Stimulated activated CD4-positive, alpha-beta T cell treated with anti-CD3 and anti-CD28 coated beads, Interleukin-15, amount 100 ng/mL, for 24 hours (primary cell): ENCODE measurements at regions not wholly inside any gene's neighbourhood (a gene's known extent, or its start where the extent isn't known, plus 50 kb on each side); places are given as distances from the start of the nearest gene placed in this dataset.
"Not testable (repeated sequence)": the region's sequence is repeated elsewhere in the genome, so short reads cannot be mapped to it uniquely, and the experiment has no call there.

Source experiments
- DNase-seq: peaks from one replicate; pipeline ENCODE4 v3.0.0-alpha.2; 2020

GRCh38 chr16:65702707-65703402 lies 581.0 kb upstream of the CDH11 start:
- DNase-seq: no peak

DNA sequence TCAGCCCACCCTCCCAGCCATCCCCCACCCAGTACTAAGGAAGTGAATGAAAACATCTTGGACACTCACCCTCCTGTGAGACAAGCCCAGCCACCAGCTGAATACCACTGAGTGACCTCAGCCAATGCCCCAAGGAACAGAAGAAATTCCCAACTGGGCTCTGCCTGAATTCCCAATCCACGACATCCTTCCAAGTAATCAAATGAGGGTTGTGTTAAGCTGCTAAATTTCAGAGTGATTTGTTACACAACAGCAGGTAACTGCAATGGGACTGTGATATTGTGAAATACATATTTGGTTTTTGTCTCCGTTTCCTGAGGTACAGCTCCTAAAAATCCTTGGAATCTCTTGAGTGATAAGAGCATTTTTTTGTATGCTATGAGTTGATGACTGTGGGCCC lies 578.7 kb upstream of the CDH11 start:
- no peak for DNase-seq

DNA sequence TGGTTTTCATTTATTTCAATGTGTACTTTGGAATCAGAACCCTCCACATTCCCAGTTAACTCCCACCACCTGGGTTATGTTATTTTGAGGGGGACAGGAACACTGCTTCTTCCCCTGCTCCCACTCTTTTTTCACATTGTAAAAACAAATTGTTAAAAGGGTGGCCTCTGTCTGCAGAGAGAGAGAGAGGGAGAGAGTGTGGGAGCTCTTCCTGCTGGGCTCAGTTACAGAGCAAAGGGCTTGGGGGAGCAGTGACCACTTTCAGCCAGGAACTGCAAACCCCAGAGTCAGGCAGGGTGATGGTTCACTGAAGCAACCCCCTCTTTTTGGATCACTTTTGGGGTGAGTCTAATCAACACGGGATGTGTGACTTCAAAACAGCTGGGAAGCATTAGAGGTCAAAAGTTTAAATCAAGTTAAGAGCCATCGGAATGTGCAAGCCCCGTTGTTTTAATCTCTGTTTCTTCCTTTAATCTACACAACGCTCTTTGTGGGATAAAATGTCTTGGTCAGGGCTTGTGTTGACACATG lies 577.0 kb upstream of the CDH11 start:
- no peak for DNase-seq

- DNase-seq: no peak
These were observed 575.7 kb upstream of the CDH11 start for GRCh38 chr16:65697521-65697920.

GRCh38 chr16:65697065-65697464 lies 575.2 kb upstream of the CDH11 start:
- DNase-seq: no peak

DNA sequence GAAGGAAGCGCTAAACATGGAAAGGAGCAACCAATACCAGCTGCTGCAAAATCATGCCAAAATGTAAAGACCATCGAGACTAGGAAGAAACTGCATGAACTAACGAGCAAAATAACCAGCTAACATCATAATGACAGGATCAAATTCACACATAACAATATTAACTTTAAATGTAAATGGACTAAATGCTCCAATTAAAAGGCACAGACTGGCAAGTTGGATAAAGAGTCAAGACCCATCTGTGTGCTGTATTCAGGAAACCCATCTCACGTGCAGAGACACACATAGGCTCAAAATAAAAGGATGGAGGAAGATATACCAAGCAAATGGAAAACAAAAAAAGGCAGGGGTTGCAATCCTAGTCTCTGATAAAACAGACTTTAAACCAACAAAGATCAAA lies 570.0 kb upstream of the CDH11 start:
- DNase-seq: not testable (repeated sequence)

DNA sequence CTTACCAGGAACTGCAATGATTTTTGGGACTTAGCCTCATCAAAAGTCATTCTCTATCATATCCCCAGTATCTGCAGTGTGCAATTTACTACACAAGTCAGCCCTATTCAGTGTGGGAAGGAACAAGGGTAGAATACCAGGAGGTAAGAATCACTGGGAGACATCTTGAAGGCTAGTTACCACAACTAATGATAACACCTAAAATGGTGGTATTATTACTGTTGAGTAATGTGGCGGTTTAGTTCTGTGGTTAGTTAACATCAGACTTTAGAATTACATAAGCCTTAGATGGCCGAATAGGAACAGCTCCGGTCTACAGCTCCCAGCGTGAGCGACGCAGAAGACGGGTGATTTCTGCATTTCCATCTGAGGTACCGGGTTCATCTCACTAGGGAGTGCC lies 567.9 kb upstream of the CDH11 start:
- DNase-seq: no peak

DNA sequence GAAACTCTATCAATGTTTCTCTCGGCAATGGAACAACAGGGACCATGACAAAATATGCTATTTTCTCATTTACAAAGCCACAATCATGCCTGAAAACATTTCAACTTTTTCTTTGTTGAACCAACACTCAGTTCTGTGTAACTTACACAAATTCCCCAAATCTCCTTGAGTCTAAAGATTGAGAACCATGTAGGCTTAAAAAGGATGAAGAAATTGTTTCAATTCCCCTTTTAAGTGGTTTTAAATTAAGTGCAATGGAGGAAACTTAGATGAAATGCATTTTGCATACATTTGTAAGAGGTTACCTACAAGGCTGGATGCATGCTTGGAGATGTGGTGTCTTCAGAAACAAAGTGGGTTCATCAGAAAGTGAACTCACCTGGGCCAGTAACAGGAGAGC lies 566.4 kb upstream of the CDH11 start:
- no peak for DNase-seq

GRCh38 chr16:65684230-65684629 lies 562.4 kb upstream of the CDH11 start:
- no peak for DNase-seq

DNA sequence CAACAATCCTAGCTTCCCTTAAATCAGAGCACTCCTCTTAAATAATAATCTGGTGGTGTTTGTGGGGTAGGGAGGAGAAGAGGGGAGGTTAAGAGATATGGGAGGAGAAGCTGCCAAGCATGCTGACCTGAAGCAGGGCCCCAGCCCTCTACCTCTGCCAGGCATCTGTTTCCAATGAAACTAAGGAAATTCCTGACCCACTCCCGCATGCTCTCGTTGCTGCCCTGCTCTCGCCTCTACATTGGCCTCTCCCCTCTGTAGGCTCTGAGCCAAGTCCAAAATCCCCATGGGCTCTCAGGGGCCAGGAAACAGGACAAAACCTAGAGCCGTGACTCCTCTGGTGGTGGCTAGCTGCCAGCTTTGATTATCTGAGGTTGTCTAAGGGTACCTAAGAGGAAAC lies 559.5 kb upstream of the CDH11 start:
- DNase-seq: no peak

GRCh38 chr16:65679785-65680184 lies 557.9 kb upstream of the CDH11 start:
- no peak for DNase-seq

DNA sequence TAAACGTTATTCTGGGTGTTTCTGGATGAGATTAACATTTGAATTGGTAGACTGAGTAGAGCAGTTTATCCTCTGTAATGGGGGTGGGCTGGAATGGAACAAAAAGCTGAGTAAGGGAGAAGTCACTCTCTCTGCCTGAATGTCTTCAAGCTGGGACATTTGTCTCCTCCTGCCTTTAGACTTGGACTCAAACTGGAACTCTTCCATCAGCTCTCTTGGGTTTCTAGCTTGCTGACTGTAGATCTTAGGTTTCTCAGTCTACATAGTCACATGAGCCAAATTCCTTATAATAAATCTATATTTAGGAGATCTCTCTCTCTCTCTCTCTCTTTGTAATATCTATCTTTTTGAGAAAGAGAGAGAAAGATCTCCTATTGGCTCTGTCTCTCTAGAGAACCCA lies 553.3 kb upstream of the CDH11 start:
- DNase-seq: no peak

DNA sequence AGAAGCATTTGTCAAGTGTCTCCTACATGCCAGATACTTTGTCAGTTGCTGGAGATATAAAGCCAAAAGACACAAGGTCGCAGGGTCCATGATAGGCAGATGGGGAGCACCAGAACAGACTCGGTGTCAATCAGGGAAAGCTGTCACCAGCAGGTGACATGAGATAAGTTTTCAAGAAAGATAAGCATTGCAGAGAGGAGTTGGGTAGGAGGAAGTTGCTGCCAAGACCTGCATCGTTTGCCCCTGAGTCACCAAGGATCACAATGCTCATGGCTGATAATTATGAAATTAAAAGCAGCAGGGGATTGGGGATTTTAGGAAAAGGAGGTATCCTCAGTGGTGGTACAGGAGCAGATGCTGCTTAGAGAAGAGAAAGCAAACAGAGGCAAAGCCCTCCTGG lies 551.1 kb upstream of the CDH11 start:
- no peak for DNase-seq

GRCh38 chr16:65671071-65671470 lies 549.2 kb upstream of the CDH11 start:
- DNase-seq: no peak

GRCh38 chr16:65668064-65668595 lies 546.3 kb upstream of the CDH11 start:
- DNase-seq: no peak

- no peak for DNase-seq
These were observed 545.2 kb upstream of the CDH11 start for GRCh38 chr16:65667011-65667578.

- DNase-seq: no peak
These were observed 544.5 kb upstream of the CDH11 start for GRCh38 chr16:65666132-65666941.

- no peak for DNase-seq
These were observed 543.7 kb upstream of the CDH11 start for GRCh38 chr16:65665586-65665985.

DNA sequence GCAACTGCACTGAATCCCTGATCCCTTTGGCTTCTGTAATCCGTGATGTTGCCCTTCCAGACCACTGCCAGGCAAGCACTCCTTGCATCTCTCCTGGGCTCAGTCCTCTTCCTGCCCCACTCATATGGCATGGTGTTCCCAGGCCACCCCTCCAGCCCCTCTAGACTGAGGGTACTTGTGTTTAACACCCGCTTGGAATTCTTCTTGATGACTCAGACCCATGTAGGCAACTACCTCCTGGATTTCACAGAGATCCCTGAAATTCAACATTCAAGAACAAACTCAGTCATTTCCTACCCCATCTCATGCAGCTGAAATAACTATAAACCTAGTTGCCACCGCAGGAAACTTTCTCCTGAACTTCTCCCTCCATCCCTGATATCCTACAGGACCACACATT lies 541.9 kb upstream of the CDH11 start:
- no peak for DNase-seq

GRCh38 chr16:65662256-65662655 lies 540.4 kb upstream of the CDH11 start:
- DNase-seq: no peak

- DNase-seq: no peak
These were observed 539.7 kb upstream of the CDH11 start for GRCh38 chr16:65661558-65661957.

GRCh38 chr16:65660390-65660789 lies 538.5 kb upstream of the CDH11 start:
- no peak for DNase-seq

- DNase-seq: no peak
These were observed 537.9 kb upstream of the CDH11 start for GRCh38 chr16:65659758-65660157.

DNA sequence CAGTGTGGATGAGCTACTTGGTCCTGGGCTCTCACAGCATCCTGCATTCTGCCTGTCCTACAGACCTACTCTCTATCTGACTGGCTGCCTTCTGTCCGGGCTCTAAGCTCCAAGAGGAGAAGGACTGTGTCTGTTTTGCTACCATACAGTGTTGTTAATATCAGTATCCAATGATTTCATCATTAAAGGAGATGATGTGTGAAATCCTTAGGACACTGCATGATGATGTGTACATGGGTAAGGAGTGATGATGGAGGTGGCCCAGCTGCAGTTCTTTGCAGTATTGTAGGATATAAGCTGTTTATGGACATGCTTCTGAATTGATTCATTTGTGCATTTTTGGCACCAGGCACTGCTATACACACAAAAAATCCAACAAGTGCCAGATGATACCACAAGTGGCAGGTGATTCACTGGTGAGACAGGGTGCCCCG lies 536.9 kb upstream of the CDH11 start:
- DNase-seq: no peak
